ENCODE measurements at regions not wholly inside any gene's neighbourhood (a gene's known extent, or its start where the extent isn't known, plus 50 kb on each side); places are given as distances from the start of the nearest gene placed in this dataset.

- no peak overlapping the region for H3K9ac ChIP-seq (ENCODE audit: low read length)
- ATAC-seq = no peak
- no peaks in the 10 kb centered on the region for H3K27me3 ChIP-seq (ENCODE audit: low read length)
- ChIA-PET CTCF (no interaction called here), POLR2A (ENCODE audit: unreplicated experiment) (no interaction called here)
- no TSS peak for BruUV-seq (replicated peaks)
- no peak for DNase-seq
- H3K4me2 ChIP-seq (ENCODE audit: low read length) = no peak overlapping the region
- intact Hi-C loops (cut with micrococcal nuclease) = no loop called here
- no peak overlapping the region for H3K27ac ChIP-seq (ENCODE audit: low read length)
- H3F3A ChIP-seq (ENCODE audit: low read length, unreplicated experiment) = no peaks in the 10 kb centered on the region
- H3K9me2 ChIP-seq (replicated peaks; ENCODE audit: low read length) = no peaks in the 10 kb centered on the region
- no peaks in the 10 kb centered on the region for H4K20me1 ChIP-seq (ENCODE audit: low read length)
- no peaks in the 10 kb centered on the region for H3K36me3 ChIP-seq (ENCODE audit: low read depth, low read length)
- no peak overlapping the region for H3K4me3 ChIP-seq (ENCODE audit: low read length)
- H2AFZ ChIP-seq (ENCODE audit: low read length) = no peak overlapping the region
- TF ChIP-seq EZH2phosphoT487 (IDR thresholded peaks at IDR 0.05; ENCODE audit: borderline replicate concordance, low read length) (no peak), EZH2 (IDR thresholded peaks at IDR 0.05; ENCODE audit: low read length, unreplicated experiment) (no peak), CTCF (conservative IDR thresholded peaks at IDR 0.05; ENCODE audit: low read depth, low read length) (no peak)
- peaks cover 7% of the 10 kb centered on the region; the same call in 1 of the 2 replicates for H3K4me1 ChIP-seq (ENCODE audit: insufficient read depth, low read length)
- no peaks in the 10 kb centered on the region for H3K79me2 ChIP-seq (ENCODE audit: low read length)
- no peaks in the 10 kb centered on the region for H3K9me3 ChIP-seq (ENCODE audit: low read length)
These were observed 173.0 kb downstream of the IBTK start for GRCh38 chr6:82074556-82074955.

GRCh38 chr6:82073484-82073883 is 174.1 kb downstream of the IBTK start:
- Histone ChIP-seq H3K36me3 (ENCODE audit: low read depth, low read length) (no peaks in the 10 kb centered on the region), H4K20me1 (ENCODE audit: low read length) (no peaks in the 10 kb centered on the region), H3K9ac (ENCODE audit: low read length) (no peak overlapping the region), H3K4me3 (ENCODE audit: low read length) (no peak overlapping the region), H3K27ac (ENCODE audit: low read length) (no peak overlapping the region), H3F3A (ENCODE audit: low read length, unreplicated experiment) (no peaks in the 10 kb centered on the region), H3K79me2 (ENCODE audit: low read length) (no peaks in the 10 kb centered on the region), H2AFZ (ENCODE audit: low read length) (no peak overlapping the region), H3K9me3 (ENCODE audit: low read length) (no peaks in the 10 kb centered on the region), H3K27me3 (ENCODE audit: low read length) (no peaks in the 10 kb centered on the region), H3K4me1 (ENCODE audit: insufficient read depth, low read length) (peaks cover 7% of the 10 kb centered on the region; the same call in 1 of the 2 replicates), H3K9me2 (replicated peaks; ENCODE audit: low read length) (no peaks in the 10 kb centered on the region), H3K4me2 (ENCODE audit: low read length) (no peak overlapping the region)
- ATAC-seq (no peak), DNase-seq (no peak)
- POLR2A ChIA-PET (ENCODE audit: unreplicated experiment) = no interaction called here
- TF ChIP-seq EZH2 (IDR thresholded peaks at IDR 0.05; ENCODE audit: low read length, unreplicated experiment) = no peak
- no peak for TF ChIP-seq CTCF (conservative IDR thresholded peaks at IDR 0.05; ENCODE audit: low read depth, low read length)
- no peak for TF ChIP-seq EZH2phosphoT487 (IDR thresholded peaks at IDR 0.05; ENCODE audit: borderline replicate concordance, low read length)
- CTCF ChIA-PET = no interaction called here
- intact Hi-C loops (cut with micrococcal nuclease) = no loop called here
- no TSS peak for BruUV-seq (replicated peaks)

- Histone ChIP-seq H3K9me3 (ENCODE audit: low read length) (no peaks in the 10 kb centered on the region), H3K4me2 (ENCODE audit: low read length) (no peak overlapping the region), H4K20me1 (ENCODE audit: low read length) (no peaks in the 10 kb centered on the region), H3K27ac (ENCODE audit: low read length) (no peak overlapping the region), H3K27me3 (ENCODE audit: low read length) (no peaks in the 10 kb centered on the region), H3F3A (ENCODE audit: low read length, unreplicated experiment) (no peaks in the 10 kb centered on the region), H3K4me3 (ENCODE audit: low read length) (no peak overlapping the region), H3K36me3 (ENCODE audit: low read depth, low read length) (no peaks in the 10 kb centered on the region), H3K79me2 (ENCODE audit: low read length) (no peaks in the 10 kb centered on the region), H3K9me2 (replicated peaks; ENCODE audit: low read length) (no peaks in the 10 kb centered on the region), H3K9ac (ENCODE audit: low read length) (no peak overlapping the region), H3K4me1 (ENCODE audit: insufficient read depth, low read length) (peaks cover 7% of the 10 kb centered on the region; the same call in 1 of the 2 replicates), H2AFZ (ENCODE audit: low read length) (no peak overlapping the region)
- intact Hi-C loops (cut with micrococcal nuclease) = no loop called here
- ChIA-PET CTCF (no interaction called here), POLR2A (ENCODE audit: unreplicated experiment) (no interaction called here)
- TF ChIP-seq CTCF (conservative IDR thresholded peaks at IDR 0.05; ENCODE audit: low read depth, low read length) (no peak), EZH2phosphoT487 (IDR thresholded peaks at IDR 0.05; ENCODE audit: borderline replicate concordance, low read length) (no peak), EZH2 (IDR thresholded peaks at IDR 0.05; ENCODE audit: low read length, unreplicated experiment) (no peak)
- DNase-seq (peak; percentile 7), ATAC-seq (peak; percentile 20)
- no TSS peak for BruUV-seq (replicated peaks)
These were observed 174.8 kb downstream of the IBTK start for GRCh38 chr6:82072751-82073150.
